Endothelial cell (in vitro differentiated cells): ENCODE measurements at regions not wholly inside any gene's neighbourhood (a gene's known extent, or its start where the extent isn't known, plus 50 kb on each side); places are given as distances from the start of the nearest gene placed in this dataset.

Source experiments
- DNase-seq: peaks from one replicate; pipeline ENCODE4 v3.0.0; 2021; ENCODE audit warnings: low spot score
- H3K27ac Mint-ChIP-seq: one replicate; pipeline ENCODE4 v1.8.0; 2021; ENCODE audit warnings: mixed read lengths, inconsistent platforms; ENCODE audit not compliant: unreplicated experiment
- H3K27me3 Mint-ChIP-seq: one replicate; pipeline ENCODE4 v1.8.0; 2021; ENCODE audit warnings: mild to moderate bottlenecking, moderate library complexity, mixed read lengths, inconsistent platforms; ENCODE audit not compliant: unreplicated experiment
- H3K36me3 Mint-ChIP-seq: one replicate; pipeline ENCODE4 v1.8.0; 2021; ENCODE audit warnings: mild to moderate bottlenecking, low read depth, mixed read lengths, inconsistent platforms; ENCODE audit not compliant: unreplicated experiment
- H3K4me1 Mint-ChIP-seq: one replicate; pipeline ENCODE4 v1.8.0; 2021; ENCODE audit warnings: mild to moderate bottlenecking, mixed read lengths, inconsistent platforms; ENCODE audit not compliant: unreplicated experiment
- H3K4me3 Mint-ChIP-seq: one replicate; pipeline ENCODE4 v1.8.0; 2021; ENCODE audit warnings: mild to moderate bottlenecking, mixed read lengths, inconsistent platforms; ENCODE audit not compliant: unreplicated experiment
- H3K9me3 Mint-ChIP-seq: one replicate; pipeline ENCODE4 v1.8.0; 2021; ENCODE audit warnings: mixed read lengths, inconsistent platforms; ENCODE audit not compliant: unreplicated experiment
- TF ChIP-seq, protein P1 (sequence below): fragments of 200-600 bp; sonication (generic); IDR thresholded peaks from one replicate; pipeline ENCODE4 v1.5.0; 2021; ENCODE audit warnings: antibody characterized with exemption; ENCODE audit not compliant: unreplicated experiment

GRCh38 chr3:159786489-159787177 lies 202.0 kb upstream of the IL12A start:
- TF ChIP-seq, protein P1, sequence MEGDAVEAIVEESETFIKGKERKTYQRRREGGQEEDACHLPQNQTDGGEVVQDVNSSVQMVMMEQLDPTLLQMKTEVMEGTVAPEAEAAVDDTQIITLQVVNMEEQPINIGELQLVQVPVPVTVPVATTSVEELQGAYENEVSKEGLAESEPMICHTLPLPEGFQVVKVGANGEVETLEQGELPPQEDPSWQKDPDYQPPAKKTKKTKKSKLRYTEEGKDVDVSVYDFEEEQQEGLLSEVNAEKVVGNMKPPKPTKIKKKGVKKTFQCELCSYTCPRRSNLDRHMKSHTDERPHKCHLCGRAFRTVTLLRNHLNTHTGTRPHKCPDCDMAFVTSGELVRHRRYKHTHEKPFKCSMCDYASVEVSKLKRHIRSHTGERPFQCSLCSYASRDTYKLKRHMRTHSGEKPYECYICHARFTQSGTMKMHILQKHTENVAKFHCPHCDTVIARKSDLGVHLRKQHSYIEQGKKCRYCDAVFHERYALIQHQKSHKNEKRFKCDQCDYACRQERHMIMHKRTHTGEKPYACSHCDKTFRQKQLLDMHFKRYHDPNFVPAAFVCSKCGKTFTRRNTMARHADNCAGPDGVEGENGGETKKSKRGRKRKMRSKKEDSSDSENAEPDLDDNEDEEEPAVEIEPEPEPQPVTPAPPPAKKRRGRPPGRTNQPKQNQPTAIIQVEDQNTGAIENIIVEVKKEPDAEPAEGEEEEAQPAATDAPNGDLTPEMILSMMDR, result no peak
- no peak for DNase-seq
- H3K4me1 Mint-ChIP-seq, result peaks cover 28% of the 10 kb centered on the region
- no peak overlapping the region for H3K4me3 Mint-ChIP-seq
- H3K27ac Mint-ChIP-seq, result no peak overlapping the region
- no peaks in the 10 kb centered on the region for H3K27me3 Mint-ChIP-seq
- no peaks in the 10 kb centered on the region for H3K36me3 Mint-ChIP-seq
- H3K9me3 Mint-ChIP-seq, result no peaks in the 10 kb centered on the region

DNA sequence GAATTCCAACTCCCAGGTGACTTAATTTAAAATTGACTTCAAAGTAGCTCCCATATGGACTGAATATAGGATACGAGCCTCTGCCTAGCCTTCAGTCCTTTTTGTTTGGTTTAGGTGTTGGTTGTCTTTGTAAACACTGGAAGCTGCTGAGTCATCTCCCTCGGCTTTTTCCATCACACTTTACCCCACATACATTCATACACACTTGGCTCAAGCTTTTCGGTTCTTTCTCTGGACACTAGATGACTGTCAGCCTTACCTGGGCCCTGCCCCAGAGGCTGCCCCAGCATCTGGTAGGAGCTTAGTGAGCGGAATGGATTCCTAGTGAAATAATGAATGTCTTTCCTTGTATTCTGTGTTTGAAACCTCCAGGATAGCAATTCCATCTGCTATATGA lies 201.5 kb upstream of the IL12A start:
- H3K4me3 Mint-ChIP-seq, result no peak overlapping the region
- TF ChIP-seq, protein P1, result no peak

GRCh38 chr3:159787794-159788205 lies 200.8 kb upstream of the IL12A start:
- H3K4me1 Mint-ChIP-seq, result peaks cover 28% of the 10 kb centered on the region
- H3K36me3 Mint-ChIP-seq, result no peaks in the 10 kb centered on the region
- H3K4me3 Mint-ChIP-seq, result no peak overlapping the region
- H3K27me3 Mint-ChIP-seq, result no peaks in the 10 kb centered on the region
- no peak for DNase-seq
- TF ChIP-seq, protein P1, result no peak
- H3K9me3 Mint-ChIP-seq, result no peaks in the 10 kb centered on the region
- H3K27ac Mint-ChIP-seq, result peak overlapping the region; percentile 62

More for the DNA sequence above, 201.5 kb upstream of the IL12A start:
- H3K27me3 Mint-ChIP-seq, result no peaks in the 10 kb centered on the region
- no peaks in the 10 kb centered on the region for H3K9me3 Mint-ChIP-seq
- no peaks in the 10 kb centered on the region for H3K36me3 Mint-ChIP-seq
- no peak overlapping the region for H3K27ac Mint-ChIP-seq
- no peak for DNase-seq
- H3K4me1 Mint-ChIP-seq, result peaks cover 28% of the 10 kb centered on the region

DNA sequence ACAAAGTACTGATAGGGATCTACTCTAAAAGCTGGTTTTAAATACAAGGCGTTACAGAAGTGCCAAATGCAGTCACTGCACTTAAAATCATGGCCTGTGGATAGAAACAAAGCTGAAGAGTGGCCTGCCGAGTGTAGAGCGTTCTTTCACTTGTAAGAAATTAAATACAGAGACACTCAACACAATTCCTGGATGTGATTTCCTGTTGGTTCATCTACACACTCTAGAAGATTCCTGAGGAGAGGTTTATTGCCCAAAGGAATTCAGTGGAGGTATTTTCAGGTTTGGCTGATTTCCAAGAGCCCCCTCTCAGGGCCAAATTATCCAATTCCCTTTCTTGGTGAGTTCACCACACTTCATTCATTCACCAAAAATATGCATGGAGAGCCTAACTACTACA lies 200.3 kb upstream of the IL12A start:
- Mint-ChIP-seq H3K4me3 (no peak overlapping the region), H3K27me3 (no peaks in the 10 kb centered on the region), H3K27ac (peak overlapping the region; percentile 62), H3K4me1 (peaks cover 28% of the 10 kb centered on the region), H3K36me3 (no peaks in the 10 kb centered on the region), H3K9me3 (no peaks in the 10 kb centered on the region)
- no peak for DNase-seq
- TF ChIP-seq, protein P1, result no peak

DNA sequence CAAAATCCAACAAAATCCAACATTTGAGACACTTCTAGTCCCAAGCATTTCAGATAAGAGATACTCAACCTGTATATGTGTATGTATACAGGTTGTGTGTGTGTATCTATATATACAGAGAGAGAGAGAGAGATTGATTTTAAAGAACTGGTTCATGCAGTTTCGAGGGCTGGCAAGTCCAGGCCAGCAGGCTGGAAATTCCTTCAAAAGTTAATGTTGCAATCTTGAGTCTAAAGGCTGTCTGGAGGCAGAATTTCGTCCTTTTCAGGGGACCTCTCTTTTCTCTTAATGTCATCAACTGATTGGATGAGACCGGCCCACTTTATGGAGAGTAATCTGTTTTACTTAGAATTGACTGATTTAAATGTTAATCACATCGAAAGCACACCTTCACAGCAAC lies 199.6 kb upstream of the IL12A start:
- no peaks in the 10 kb centered on the region for H3K9me3 Mint-ChIP-seq

More for the DNA sequence above, 199.6 kb upstream of the IL12A start:
- DNase-seq, result no peak
- Mint-ChIP-seq H3K4me1 (peaks cover 28% of the 10 kb centered on the region), H3K27ac (no peak overlapping the region), H3K36me3 (no peaks in the 10 kb centered on the region), H3K4me3 (no peak overlapping the region), H3K27me3 (no peaks in the 10 kb centered on the region)
- TF ChIP-seq, protein P1, result no peak
